Nephron (organoid): ENCODE measurements at regions not wholly inside any gene's neighbourhood (a gene's known extent, or its start where the extent isn't known, plus 50 kb on each side); places are given as distances from the start of the nearest gene placed in this dataset.
A peak's percentile ranks its signal among the peaks of the same experiment; 100 is the strongest.
"Not testable (repeated sequence)": the region's sequence is repeated elsewhere in the genome, so short reads cannot be mapped to it uniquely, and the experiment has no call there.

ENCODE experiments used
- H3K27ac Mint-ChIP-seq, 3 experiments: 2 replicates each; pipeline ENCODE4 v1.8.0; 2020; ENCODE audit warnings: mixed read lengths in 3 of 3, mild to moderate bottlenecking in 2 of 3, moderate library complexity in 1 of 3
- H3K27me3 Mint-ChIP-seq: 2 replicates; pipeline ENCODE4 v1.8.0; 2021; ENCODE audit warnings: low read depth, mild to moderate bottlenecking, moderate library complexity, mixed read lengths
- H3K36me3 Mint-ChIP-seq: 2 replicates; pipeline ENCODE4 v1.8.0; 2020; ENCODE audit warnings: low read depth, mixed read lengths
- H3K4me1 Mint-ChIP-seq: 2 replicates; pipeline ENCODE4 v1.8.0; 2020; ENCODE audit warnings: mixed read lengths
- H3K4me3 Mint-ChIP-seq, 3 experiments: 2 replicates each; pipeline ENCODE4 v1.8.0; 2020; ENCODE audit warnings: mild to moderate bottlenecking in 3 of 3, mixed read lengths in 3 of 3, moderate library complexity in 2 of 3
- H3K9me3 Mint-ChIP-seq: 2 replicates; pipeline ENCODE4 v1.8.0; 2020; ENCODE audit warnings: mixed read lengths
- TF ChIP-seq, protein P1 (sequence below), 3 experiments: fragments of 200-600 bp; sonication (generic); IDR thresholded peaks; one replicate each; pipeline ENCODE4 v1.5.0; 2021; ENCODE audit warnings: antibody characterized with exemption in 3 of 3; ENCODE audit not compliant: unreplicated experiment in 3 of 3

DNA sequence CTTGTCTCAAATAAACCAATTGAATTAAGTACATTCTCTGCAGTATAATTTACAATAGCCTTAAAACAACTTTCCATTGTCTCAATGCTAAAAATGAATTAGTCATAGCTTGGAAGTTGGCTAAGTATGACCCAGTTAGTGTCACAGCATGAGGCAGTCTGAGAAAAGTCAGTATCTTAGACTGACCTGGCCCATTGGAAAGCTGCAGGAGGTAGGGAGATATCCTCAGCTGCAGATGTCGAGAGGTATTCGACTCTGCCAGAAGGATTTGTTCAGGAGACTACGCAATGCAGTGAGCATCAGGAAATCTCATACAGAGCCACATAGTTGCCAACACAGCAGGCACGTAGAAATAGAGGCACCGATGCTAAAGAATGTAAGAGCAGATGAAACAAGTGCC lies 350.9 kb upstream of the NRSN1 start:
- TF ChIP-seq, protein P1, sequence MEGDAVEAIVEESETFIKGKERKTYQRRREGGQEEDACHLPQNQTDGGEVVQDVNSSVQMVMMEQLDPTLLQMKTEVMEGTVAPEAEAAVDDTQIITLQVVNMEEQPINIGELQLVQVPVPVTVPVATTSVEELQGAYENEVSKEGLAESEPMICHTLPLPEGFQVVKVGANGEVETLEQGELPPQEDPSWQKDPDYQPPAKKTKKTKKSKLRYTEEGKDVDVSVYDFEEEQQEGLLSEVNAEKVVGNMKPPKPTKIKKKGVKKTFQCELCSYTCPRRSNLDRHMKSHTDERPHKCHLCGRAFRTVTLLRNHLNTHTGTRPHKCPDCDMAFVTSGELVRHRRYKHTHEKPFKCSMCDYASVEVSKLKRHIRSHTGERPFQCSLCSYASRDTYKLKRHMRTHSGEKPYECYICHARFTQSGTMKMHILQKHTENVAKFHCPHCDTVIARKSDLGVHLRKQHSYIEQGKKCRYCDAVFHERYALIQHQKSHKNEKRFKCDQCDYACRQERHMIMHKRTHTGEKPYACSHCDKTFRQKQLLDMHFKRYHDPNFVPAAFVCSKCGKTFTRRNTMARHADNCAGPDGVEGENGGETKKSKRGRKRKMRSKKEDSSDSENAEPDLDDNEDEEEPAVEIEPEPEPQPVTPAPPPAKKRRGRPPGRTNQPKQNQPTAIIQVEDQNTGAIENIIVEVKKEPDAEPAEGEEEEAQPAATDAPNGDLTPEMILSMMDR (IDR thresholded peaks at IDR 0.05; ENCODE audit: unreplicated experiment in 3 of 3), result no peak
- no peaks in the 10 kb centered on the region for H3K36me3 Mint-ChIP-seq
- H3K4me1 Mint-ChIP-seq, result peaks cover 12% of the 10 kb centered on the region
- no peaks in the 10 kb centered on the region for H3K27me3 Mint-ChIP-seq
- no peaks in the 10 kb centered on the region for H3K9me3 Mint-ChIP-seq
- H3K4me3 Mint-ChIP-seq, result no peak overlapping the region
- H3K27ac Mint-ChIP-seq, result peak overlapping the region in 2 of 3 experiments; percentile 69 to 74

DNA sequence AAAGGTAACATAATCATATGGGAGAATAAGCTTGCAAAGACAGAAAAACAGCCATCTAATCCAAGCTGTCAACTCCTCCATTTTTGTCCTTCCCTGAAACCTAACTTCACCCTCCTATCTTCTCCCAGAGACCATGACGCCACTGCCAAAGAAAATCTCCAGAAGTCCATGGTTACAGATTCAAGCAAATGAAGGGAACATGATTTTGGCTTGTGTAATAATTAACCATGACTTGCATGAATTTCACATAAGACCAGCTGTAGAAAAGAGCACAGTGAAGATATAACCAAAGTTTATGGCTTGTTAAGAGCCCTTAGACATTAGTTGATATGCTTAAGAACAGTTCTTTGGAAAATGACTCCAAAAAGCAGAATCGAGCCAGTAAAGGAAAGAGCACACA lies 342.1 kb upstream of the NRSN1 start:
- peak overlapping the region in 1 of 3 experiments; percentile 21 for H3K4me3 Mint-ChIP-seq
- H3K36me3 Mint-ChIP-seq, result no peaks in the 10 kb centered on the region
- peak overlapping the region; percentile 89 to 96 (median 89) for H3K27ac Mint-ChIP-seq
- no peaks in the 10 kb centered on the region for H3K9me3 Mint-ChIP-seq
- peaks cover 46% of the 10 kb centered on the region for H3K4me1 Mint-ChIP-seq
- TF ChIP-seq, protein P1 (IDR thresholded peaks at IDR 0.05; ENCODE audit: unreplicated experiment in 3 of 3), result no peak
- no peaks in the 10 kb centered on the region for H3K27me3 Mint-ChIP-seq

DNA sequence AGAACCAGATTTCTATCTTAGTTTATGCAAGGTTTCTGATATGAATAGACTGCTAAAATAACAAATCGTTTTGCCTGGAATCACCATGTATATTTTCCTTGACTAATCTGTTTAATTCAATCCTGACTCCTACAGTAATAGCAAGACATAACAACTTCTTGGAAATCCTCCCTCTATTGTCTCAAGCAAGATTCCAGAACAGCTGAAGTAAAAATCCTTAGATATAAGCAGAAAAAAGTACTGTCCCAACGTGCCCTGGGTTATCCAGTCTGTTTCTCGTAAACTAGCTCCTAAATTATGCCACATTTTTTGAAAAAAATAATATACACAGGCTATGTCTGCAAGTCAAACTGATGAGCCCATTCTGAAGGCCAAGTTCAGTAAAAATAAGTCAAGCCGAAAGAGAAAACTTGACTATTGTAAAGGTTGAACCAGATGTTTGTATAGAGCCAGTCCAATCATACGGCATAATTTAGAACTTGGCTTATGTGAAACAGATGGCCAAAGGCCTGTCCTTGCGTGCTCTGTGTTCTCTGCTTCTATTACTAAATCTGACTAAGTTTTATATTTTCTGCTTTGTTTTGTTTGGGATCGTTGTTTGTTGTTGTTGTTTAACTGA lies 341.6 kb upstream of the NRSN1 start:
- TF ChIP-seq, protein P1 (IDR thresholded peaks at IDR 0.05; ENCODE audit: unreplicated experiment in 3 of 3), result no peak
- H3K27me3 Mint-ChIP-seq, result no peaks in the 10 kb centered on the region
- H3K9me3 Mint-ChIP-seq, result no peaks in the 10 kb centered on the region
- no peaks in the 10 kb centered on the region for H3K36me3 Mint-ChIP-seq
- H3K4me3 Mint-ChIP-seq, result peak overlapping the region in 1 of 3 experiments; percentile 25
- peaks cover 46% of the 10 kb centered on the region for H3K4me1 Mint-ChIP-seq
- H3K27ac Mint-ChIP-seq, result peak overlapping the region; percentile 89 to 96 (median 89)

DNA sequence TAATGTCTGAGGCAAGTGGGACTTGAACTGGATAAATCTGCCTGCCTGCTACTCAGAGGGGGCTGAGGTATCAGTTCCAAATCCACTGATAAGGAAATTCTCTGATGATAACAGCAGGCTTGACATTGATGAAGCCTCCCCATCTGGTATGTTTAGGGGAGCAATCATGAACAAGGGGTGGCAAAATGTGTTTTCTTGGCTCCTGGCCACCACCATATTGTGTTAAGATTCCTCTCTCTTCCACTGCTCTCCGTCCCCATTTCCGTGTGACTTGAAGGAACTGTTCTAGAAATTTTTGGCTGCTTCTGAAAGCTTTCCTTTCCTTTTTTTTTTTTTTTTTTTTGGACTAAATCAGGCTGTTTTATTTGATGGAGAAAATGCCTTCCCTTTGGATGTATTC lies 335.3 kb upstream of the NRSN1 start:
- TF ChIP-seq, protein P1 (IDR thresholded peaks at IDR 0.05; ENCODE audit: unreplicated experiment in 3 of 3), result no peak
- H3K27ac Mint-ChIP-seq, result peak overlapping the region in 2 of 3 experiments; percentile 23 to 37
- H3K36me3 Mint-ChIP-seq, result no peaks in the 10 kb centered on the region
- peaks cover 19% of the 10 kb centered on the region for H3K4me1 Mint-ChIP-seq
- H3K9me3 Mint-ChIP-seq, result peaks cover 5% of the 10 kb centered on the region
- H3K27me3 Mint-ChIP-seq, result no peaks in the 10 kb centered on the region
- H3K4me3 Mint-ChIP-seq, result no peak overlapping the region

DNA sequence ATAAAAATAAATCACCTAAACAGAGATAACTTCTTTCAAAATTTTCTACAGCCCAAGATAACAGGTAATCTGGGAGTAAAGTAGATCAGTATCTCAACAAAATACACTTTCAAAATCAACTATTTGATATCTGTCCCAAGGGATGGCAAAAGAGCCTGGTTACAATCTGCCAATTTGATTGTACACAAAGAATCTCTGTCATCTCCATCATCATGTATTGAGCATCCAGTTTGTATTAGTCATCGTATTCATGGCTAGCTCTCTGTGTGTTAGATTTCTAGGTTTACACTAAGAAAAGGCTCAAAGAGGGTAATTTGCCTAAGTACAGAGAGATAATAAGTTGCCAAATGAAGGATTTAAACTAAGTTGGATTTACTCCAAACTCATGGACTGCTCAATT lies 329.0 kb upstream of the NRSN1 start:
- Mint-ChIP-seq H3K4me1 (no peaks in the 10 kb centered on the region), H3K36me3 (no peaks in the 10 kb centered on the region), H3K9me3 (peaks cover 5% of the 10 kb centered on the region), H3K27ac (peak overlapping the region in 1 of 3 experiments; percentile 29), H3K27me3 (no peaks in the 10 kb centered on the region), H3K4me3 (no peak overlapping the region)
- TF ChIP-seq, protein P1 (IDR thresholded peaks at IDR 0.05; ENCODE audit: unreplicated experiment in 3 of 3), result no peak

DNA sequence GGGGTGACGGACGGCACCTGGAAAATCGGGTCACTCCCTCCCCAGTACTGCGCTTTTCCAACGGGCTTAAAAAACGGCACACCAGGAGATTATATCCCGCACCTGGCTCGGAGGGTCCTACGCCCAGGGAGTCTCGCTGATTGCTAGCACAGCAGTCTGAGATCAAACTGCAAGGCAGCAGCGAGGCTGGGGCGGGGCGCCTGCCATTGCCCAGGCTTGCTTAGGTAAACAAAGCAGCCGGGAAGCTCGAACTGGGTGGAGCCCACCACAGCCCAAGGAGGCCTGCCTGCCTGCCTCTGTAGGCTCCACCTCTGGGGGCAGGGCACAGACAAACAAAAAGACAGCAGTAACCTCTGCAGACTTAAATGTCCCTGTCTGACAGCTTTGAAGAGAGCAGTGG lies 321.7 kb upstream of the NRSN1 start:
- H3K27ac Mint-ChIP-seq, H3K4me1 Mint-ChIP-seq, H3K27me3 Mint-ChIP-seq, H3K4me3 Mint-ChIP-seq, H3K36me3 Mint-ChIP-seq: not testable (repeated sequence)
- H3K9me3 Mint-ChIP-seq, result peaks cover 15% of the 10 kb centered on the region

DNA sequence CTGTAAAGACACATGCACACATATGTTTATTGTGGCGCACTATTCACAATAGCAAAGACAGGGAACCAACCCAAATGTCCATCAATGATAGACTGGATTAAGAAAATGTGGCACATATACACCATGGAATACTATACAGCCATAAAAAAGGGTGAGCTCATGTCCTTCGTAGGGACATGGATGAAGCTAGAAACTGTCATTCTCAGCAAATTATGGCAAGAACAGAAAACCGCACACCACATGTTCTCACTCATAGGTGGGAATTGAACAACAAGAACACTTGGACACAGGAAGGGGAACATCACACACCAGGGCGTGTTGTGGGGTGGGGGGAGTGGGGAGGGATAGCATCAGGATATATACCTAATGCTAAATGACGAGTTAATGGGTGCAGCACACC lies 304.9 kb upstream of the NRSN1 start:
- H3K27me3 Mint-ChIP-seq, H3K27ac Mint-ChIP-seq, H3K4me1 Mint-ChIP-seq, H3K4me3 Mint-ChIP-seq, H3K36me3 Mint-ChIP-seq: not testable (repeated sequence)
- H3K9me3 Mint-ChIP-seq, result peaks cover 17% of the 10 kb centered on the region
